Loucy (cell line): ENCODE measurements at regions not wholly inside any gene's neighbourhood (a gene's known extent, or its start where the extent isn't known, plus 50 kb on each side); places are given as distances from the start of the nearest gene placed in this dataset.

ENCODE experiments used
- H2AFZ ChIP-seq: fragments of 200-600 bp; sonication (generic); 2 replicates; pipeline ENCODE4 v1.6.0; 2016; ENCODE audit warnings: antibody characterized with exemption, mild to moderate bottlenecking, low read length, moderate library complexity
- H3F3A ChIP-seq: fragments of 200-600 bp; 2 replicates; pipeline ENCODE4 v1.6.0; 2016; ENCODE audit warnings: antibody characterized with exemption, low read depth, mild to moderate bottlenecking
- H3K27me3 ChIP-seq: fragments of 200-600 bp; sonication (generic); 2 replicates; pipeline ENCODE4 v1.6.1; 2014; ENCODE audit warnings: low read length, mild to moderate bottlenecking; ENCODE audit not compliant: insufficient read depth, poor library complexity, severe bottlenecking
- H3K36me3 ChIP-seq: fragments of 200-600 bp; sonication (generic); 2 replicates; pipeline ENCODE4 v1.6.1; 2016; ENCODE audit warnings: low read length; ENCODE audit not compliant: insufficient read depth
- H3K4me1 ChIP-seq: fragments of 200-600 bp; sonication (generic); 2 replicates; pipeline ENCODE4 v1.5.1; 2014; ENCODE audit warnings: low read length, mild to moderate bottlenecking; ENCODE audit not compliant: insufficient read depth, poor library complexity, severe bottlenecking
- H3K4me2 ChIP-seq: fragments of 200-600 bp; sonication (generic); 2 replicates; pipeline ENCODE4 v1.6.0; 2014; ENCODE audit warnings: antibody characterized with exemption, low read length, low read depth, mild to moderate bottlenecking; ENCODE audit not compliant: poor library complexity, severe bottlenecking
- H3K4me3 ChIP-seq: fragments of 200-600 bp; sonication (generic); 2 replicates; pipeline ENCODE4 v1.5.1; 2014; ENCODE audit warnings: low read length, mild to moderate bottlenecking, mixed read lengths; ENCODE audit not compliant: poor library complexity, severe bottlenecking
- H3K79me2 ChIP-seq: fragments of 200-600 bp; sonication (generic); 2 replicates; pipeline ENCODE4 v1.6.1; 2014; ENCODE audit warnings: low read length; ENCODE audit not compliant: insufficient read depth
- H3K9ac ChIP-seq: fragments of 200-600 bp; sonication (generic); 2 replicates; pipeline ENCODE4 v1.6.0; 2014; ENCODE audit warnings: mild to moderate bottlenecking, low read depth, low read length, moderate library complexity; ENCODE audit not compliant: poor library complexity, severe bottlenecking
- H3K9me2 ChIP-seq: fragments of 200-600 bp; sonication (generic); replicated peaks from 2 replicates; pipeline ENCODE4 v1.6.1; 2016; ENCODE audit warnings: low read depth, low read length, mixed read lengths
- H3K9me3 ChIP-seq: fragments of 200-600 bp; sonication (generic); 2 replicates; pipeline ENCODE4 v1.6.1; 2014; ENCODE audit warnings: mild to moderate bottlenecking, antibody characterized with exemption, low read length, low read depth; ENCODE audit not compliant: insufficient read depth
- H4K20me1 ChIP-seq: fragments of 200-600 bp; sonication (generic); 2 replicates; pipeline ENCODE4 v1.6.0; 2014; ENCODE audit warnings: antibody characterized with exemption, low read length, mild to moderate bottlenecking; ENCODE audit not compliant: insufficient read depth, poor library complexity, severe bottlenecking
- CTCF ChIP-seq: fragments of 200-600 bp; sonication (generic); conservative IDR thresholded peaks from 2 replicates; pipeline ENCODE4 v1.5.1; 2014; ENCODE audit warnings: mild to moderate bottlenecking, antibody characterized with exemption, low read length
- EZH2phosphoT487 ChIP-seq: fragments of 200-600 bp; IDR thresholded peaks from 2 replicates; pipeline ENCODE4 v1.6.1; 2018; ENCODE audit warnings: antibody characterized with exemption, mild to moderate bottlenecking, moderate library complexity, borderline replicate concordance

DNA sequence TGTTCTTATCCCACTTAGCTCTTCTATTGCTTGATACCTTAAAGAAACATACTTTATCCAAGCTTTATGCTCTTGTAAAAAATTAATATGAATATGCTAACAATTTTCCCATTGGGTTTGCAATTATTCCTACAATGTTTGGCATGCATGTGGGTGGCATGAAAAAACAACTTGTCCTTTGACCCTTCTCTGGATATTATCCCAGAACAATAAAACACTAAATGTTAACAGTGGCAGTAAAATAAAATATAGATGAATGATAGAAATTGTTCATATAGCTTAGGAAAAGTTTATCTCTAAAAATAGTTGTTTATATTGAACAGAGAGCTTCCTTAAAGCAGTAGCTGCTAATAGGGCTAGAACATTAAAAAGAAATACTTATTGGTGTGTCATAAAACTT, 860.5 kb upstream of the LRRC4C start:
- Histone ChIP-seq H4K20me1 (no peaks in the 10 kb centered on the region), H3K36me3 (no peaks in the 10 kb centered on the region), H3F3A (no peaks in the 10 kb centered on the region), H3K79me2 (no peaks in the 10 kb centered on the region), H3K4me3 (no peak overlapping the region), H2AFZ (no peak overlapping the region), H3K9me3 (no peaks in the 10 kb centered on the region), H3K4me2 (no peak overlapping the region), H3K9ac (no peak overlapping the region), H3K27me3 (no peaks in the 10 kb centered on the region), H3K9me2 (no peaks in the 10 kb centered on the region), H3K4me1 (no peaks in the 10 kb centered on the region)
- TF ChIP-seq CTCF = no peak
- no peak for TF ChIP-seq EZH2phosphoT487

DNA sequence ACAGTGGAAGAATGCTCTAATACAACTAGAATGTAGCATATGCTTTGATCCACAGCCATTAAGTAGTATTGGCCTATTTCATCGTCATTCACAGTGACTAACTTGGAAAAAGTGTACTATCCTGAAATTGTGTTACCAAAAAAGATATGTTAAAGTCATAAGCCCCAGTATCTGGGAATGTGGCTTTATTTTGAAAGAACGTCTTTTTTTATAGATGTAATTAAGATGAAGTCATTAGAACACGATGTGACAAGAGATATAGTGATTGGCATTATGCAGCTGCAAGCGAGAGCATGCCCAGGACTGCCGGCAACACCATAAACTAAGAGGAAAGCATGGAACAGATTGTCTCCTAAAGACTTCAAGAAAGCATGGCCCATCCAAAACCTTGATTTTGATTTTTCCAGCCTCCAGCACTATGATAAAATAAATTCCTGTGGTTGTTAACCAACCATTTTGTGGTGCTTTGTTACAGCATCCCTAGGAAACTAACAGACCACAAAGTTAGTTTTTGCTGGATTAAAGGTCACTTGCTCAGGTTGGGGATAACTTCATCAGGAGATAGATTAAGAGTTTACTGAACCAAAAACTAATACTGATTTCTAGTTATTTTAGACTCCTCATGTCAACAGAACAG, 870.6 kb upstream of the LRRC4C start:
- Histone ChIP-seq H3K36me3 (no peaks in the 10 kb centered on the region), H3K9me2 (no peaks in the 10 kb centered on the region), H3K4me1 (no peaks in the 10 kb centered on the region), H3K9ac (no peak overlapping the region), H3F3A (no peaks in the 10 kb centered on the region), H3K79me2 (no peaks in the 10 kb centered on the region), H4K20me1 (no peaks in the 10 kb centered on the region), H3K9me3 (no peaks in the 10 kb centered on the region), H2AFZ (no peak overlapping the region), H3K4me3 (no peak overlapping the region), H3K27me3 (no peaks in the 10 kb centered on the region), H3K4me2 (no peak overlapping the region)
- no peak for TF ChIP-seq CTCF
- no peak for TF ChIP-seq EZH2phosphoT487

DNA sequence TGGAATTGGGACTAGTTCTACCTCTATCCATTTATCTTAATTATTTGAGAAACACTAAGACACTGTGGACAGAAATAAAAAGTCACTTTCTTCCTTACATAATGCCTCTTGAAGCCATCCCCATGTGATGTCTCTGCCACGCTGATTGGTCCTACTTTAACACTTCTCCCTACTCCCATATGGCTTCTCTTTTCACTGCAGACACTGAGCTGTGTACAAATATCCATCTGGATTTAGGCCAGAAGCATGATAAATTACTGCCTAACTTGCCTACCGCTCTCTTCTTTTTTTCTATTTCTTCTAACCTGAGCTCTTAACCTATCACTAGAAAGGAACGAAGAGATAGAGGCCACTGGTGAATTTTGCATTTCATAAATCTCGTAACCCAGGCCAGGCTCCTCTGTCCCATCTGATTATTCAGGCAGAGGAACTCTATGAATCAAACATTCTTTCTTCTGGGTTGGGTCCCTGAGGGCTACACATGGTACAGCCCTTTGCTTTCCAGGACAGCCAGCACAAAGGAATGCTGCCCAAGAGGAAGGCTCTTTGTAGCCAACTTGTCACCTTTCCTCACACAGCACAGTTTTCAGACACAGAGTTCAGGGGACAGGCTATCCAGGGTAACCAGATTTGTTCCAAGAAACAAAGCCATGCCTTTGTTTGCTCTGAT, 878.5 kb upstream of the LRRC4C start:
- Histone ChIP-seq H3K9ac (no peak overlapping the region), H3K79me2 (no peaks in the 10 kb centered on the region), H3K27me3 (no peaks in the 10 kb centered on the region), H3K9me3 (no peaks in the 10 kb centered on the region), H3K4me1 (no peaks in the 10 kb centered on the region), H3F3A (no peaks in the 10 kb centered on the region), H3K4me3 (no peak overlapping the region), H3K4me2 (no peak overlapping the region), H3K9me2 (no peaks in the 10 kb centered on the region), H4K20me1 (no peaks in the 10 kb centered on the region), H2AFZ (no peak overlapping the region), H3K36me3 (no peaks in the 10 kb centered on the region)
- no peak for TF ChIP-seq EZH2phosphoT487
- no peak for TF ChIP-seq CTCF
